ENCODE measurements at regions not wholly inside any gene's neighbourhood (a gene's known extent, or its start where the extent isn't known, plus 50 kb on each side); places are given as distances from the start of the nearest gene placed in this dataset.

- no peak for FAIRE-seq
- Histone ChIP-seq H2AFZ (ENCODE audit: control insufficient read depth, low read length) (no peak overlapping the region), H3K27me3 (ENCODE audit: control insufficient read depth, extremely low read depth, insufficient read depth, low read length) (no peaks in the 10 kb centered on the region), H3K9me1 (ENCODE audit: control insufficient read depth, extremely low read depth, insufficient read depth, low read length) (no peaks in the 10 kb centered on the region), H3K4me1 (ENCODE audit: control insufficient read depth, extremely low read depth, insufficient read depth, low read length) (no peaks in the 10 kb centered on the region), H3K4me3 (ENCODE audit: control insufficient read depth in 2 of 3, extremely low read depth in 1 of 3, insufficient read depth in 2 of 3, low read depth in 1 of 3, low read length in 3 of 3) (no peak overlapping the region), H3K9me3 (ENCODE audit: control insufficient read depth, low read depth, low read length) (no peaks in the 10 kb centered on the region), H3K36me3 (ENCODE audit: control insufficient read depth in 2 of 2, extremely low read depth in 1 of 2, insufficient read depth in 2 of 2, low read length in 2 of 2) (no peaks in the 10 kb centered on the region), H3K4me2 (ENCODE audit: control insufficient read depth, extremely low read depth, insufficient read depth, low read depth, low read length) (no peak overlapping the region), H3K9ac (ENCODE audit: control insufficient read depth, extremely low read depth, insufficient read depth, low read length) (no peak overlapping the region), H3K79me2 (ENCODE audit: control insufficient read depth, insufficient read depth, low read length) (no peaks in the 10 kb centered on the region), H4K20me1 (ENCODE audit: control insufficient read depth, extremely low read depth, insufficient read depth, low read length) (no peaks in the 10 kb centered on the region), H3K27ac (ENCODE audit: control insufficient read depth, insufficient read depth, low read length) (no peak overlapping the region)
- dilution Hi-C loops (cut with MboI; ENCODE audit: extremely low pct_ligation_motif_present, low sequenced_read_pairs), result no loop called here
- no peak for TF ChIP-seq CTCF (optimal IDR thresholded peaks at IDR 0.05 in 1 of 3, IDR thresholded peaks at IDR 0.05 in 1 of 3, conservative IDR thresholded peaks at IDR 0.05 in 1 of 3; ENCODE audit: extremely low read depth in 1 of 3, insufficient read depth in 2 of 3, low read length in 3 of 3)
- TF ChIP-seq EZH2 (IDR thresholded peaks at IDR 0.05; ENCODE audit: low read length), result no peak
- no peak for DNase-seq (ENCODE audit: low read depth, low spot score)
Measured at GRCh38 chr2:139746901-139747300, 966.7 kb upstream of the NXPH2 start.

- no peaks in the 10 kb centered on the region for H4K20me1 ChIP-seq (ENCODE audit: control insufficient read depth, extremely low read depth, insufficient read depth, low read length)
Measured at GRCh38 chr2:139744273-139744672, 964.1 kb upstream of the NXPH2 start.

More at GRCh38 chr2:139744273-139744672, 964.1 kb upstream of the NXPH2 start:
- Histone ChIP-seq H3K4me3 (ENCODE audit: control insufficient read depth in 2 of 3, extremely low read depth in 1 of 3, insufficient read depth in 2 of 3, low read depth in 1 of 3, low read length in 3 of 3) (no peak overlapping the region), H3K9me1 (ENCODE audit: control insufficient read depth, extremely low read depth, insufficient read depth, low read length) (no peaks in the 10 kb centered on the region), H3K9me3 (ENCODE audit: control insufficient read depth, low read depth, low read length) (no peaks in the 10 kb centered on the region), H2AFZ (ENCODE audit: control insufficient read depth, low read length) (no peak overlapping the region), H3K36me3 (ENCODE audit: control insufficient read depth in 2 of 2, extremely low read depth in 1 of 2, insufficient read depth in 2 of 2, low read length in 2 of 2) (no peaks in the 10 kb centered on the region), H3K27ac (ENCODE audit: control insufficient read depth, insufficient read depth, low read length) (no peak overlapping the region), H3K27me3 (ENCODE audit: control insufficient read depth, extremely low read depth, insufficient read depth, low read length) (no peaks in the 10 kb centered on the region), H3K9ac (ENCODE audit: control insufficient read depth, extremely low read depth, insufficient read depth, low read length) (no peak overlapping the region), H3K4me2 (ENCODE audit: control insufficient read depth, extremely low read depth, insufficient read depth, low read depth, low read length) (no peak overlapping the region), H3K79me2 (ENCODE audit: control insufficient read depth, insufficient read depth, low read length) (no peaks in the 10 kb centered on the region), H3K4me1 (ENCODE audit: control insufficient read depth, extremely low read depth, insufficient read depth, low read length) (no peaks in the 10 kb centered on the region)
- FAIRE-seq (no peak), DNase-seq (ENCODE audit: low read depth, low spot score) (no peak)
- TF ChIP-seq CTCF (optimal IDR thresholded peaks at IDR 0.05 in 1 of 3, IDR thresholded peaks at IDR 0.05 in 1 of 3, conservative IDR thresholded peaks at IDR 0.05 in 1 of 3; ENCODE audit: extremely low read depth in 1 of 3, insufficient read depth in 2 of 3, low read length in 3 of 3) (no peak), EZH2 (IDR thresholded peaks at IDR 0.05; ENCODE audit: low read length) (no peak)
- dilution Hi-C loops (cut with MboI; ENCODE audit: extremely low pct_ligation_motif_present, low sequenced_read_pairs), result no loop called here
